B cell (primary cell): ENCODE measurements at regions not wholly inside any gene's neighbourhood (a gene's known extent, or its start where the extent isn't known, plus 50 kb on each side); places are given as distances from the start of the nearest gene placed in this dataset.

Experiments used
- ATAC-seq: fragments of 200-7000 bp; cut with Tn5 transposase; one replicate; pipeline ENCODE4 v1.10.0; 2021; ENCODE audit warnings: low read depth, mild to moderate bottlenecking, moderate number of reproducible peaks, moderate library complexity
- CTCF ChIA-PET: fragments of 350-600 bp; sonication (Branson Sonifier 250); formaldehyde crosslinking; loops from one replicate; lab custom pipeline; 2021; ENCODE audit warnings: antibody characterized with exemption, inconsistent platforms; lab: Charles Lee
- POLR2A ChIA-PET: fragments of 350-600 bp; sonication (Branson Sonifier 250); formaldehyde crosslinking; loops from one replicate; lab custom pipeline; 2021; ENCODE audit warnings: antibody characterized with exemption; lab: Charles Lee
- DNase-seq: peaks from one replicate; pipeline ENCODE4 v3.0.0; 2013
- H2AFZ ChIP-seq: 2 replicates; pipeline ENCODE4 v1.6.1; 2012; ENCODE audit warnings: mild to moderate bottlenecking, low read depth, low read length; ENCODE audit not compliant: insufficient read depth, poor library complexity, severe bottlenecking
- H3K27ac ChIP-seq, 2 donors: 1 replicate in 1 of 2; 2 replicates in 1 of 2; pipeline ENCODE4 v1.5.1; 2012 to 2013; ENCODE audit warnings: low read length in 2 of 2, mild to moderate bottlenecking in 2 of 2, moderate library complexity in 1 of 2
- H3K27me3 ChIP-seq, 4 experiments: fragments of 200-600 bp in 1 of 4; sonication (generic) in 1 of 4; replicated peaks in 1 of 4; 1 replicate in 2 of 4; 2 replicates in 2 of 4; pipeline versions ENCODE4 v1.6.1 to v1.7.0; 2013 to 2016; ENCODE audit warnings: low read length in 3 of 4, mild to moderate bottlenecking in 2 of 4, mixed read lengths in 1 of 4, moderate library complexity in 1 of 4; ENCODE audit not compliant: insufficient read depth in 4 of 4, control insufficient read depth in 3 of 4; ENCODE audit errors: control extremely low read depth in 1 of 4
- H3K36me3 ChIP-seq, 2 experiments: replicated peaks in 1 of 2; 1 replicate in 1 of 2; 2 replicates in 1 of 2; pipeline versions ENCODE4 v1.6.1 to v1.7.1; 2013; ENCODE audit warnings: low read length in 1 of 2; ENCODE audit not compliant: insufficient read depth in 2 of 2, control insufficient read depth in 1 of 2; ENCODE audit errors: control extremely low read depth in 1 of 2, extremely low read depth in 1 of 2
- H3K4me1 ChIP-seq, 2 donors: fragments of 200-600 bp in 1 of 2; sonication (generic) in 1 of 2; 1 replicate in 1 of 2; 2 replicates in 1 of 2; pipeline versions ENCODE4 v1.5.1 to v1.6.1; 2013 to 2017; ENCODE audit warnings: low read length in 2 of 2; ENCODE audit not compliant: control insufficient read depth in 2 of 2, insufficient read depth in 2 of 2
- H3K4me2 ChIP-seq: replicated peaks from 2 replicates; pipeline ENCODE3; 2012; ENCODE audit warnings: mild to moderate bottlenecking, low read depth, low read length; ENCODE audit not compliant: poor library complexity, severe bottlenecking
- H3K4me3 ChIP-seq, 5 experiments: fragments of 200-600 bp in 1 of 5; sonication (generic) in 1 of 5; 1 replicate in 3 of 5; 2 replicates in 2 of 5; pipeline versions ENCODE4 v1.5.1 to v1.7.0; 2011 to 2016; ENCODE audit warnings: low read length in 4 of 5, mild to moderate bottlenecking in 4 of 5, low read depth in 2 of 5, control low read depth in 1 of 5, moderate library complexity in 1 of 5; ENCODE audit not compliant: insufficient read depth in 1 of 5; ENCODE audit errors: control extremely low read depth in 1 of 5, extremely low read depth in 1 of 5
- H3K79me2 ChIP-seq: fragments of 200-600 bp; sonication (generic); one replicate; pipeline ENCODE4 v1.6.0; 2016; ENCODE audit warnings: low read length; ENCODE audit not compliant: control insufficient read depth, insufficient read depth
- H3K9ac ChIP-seq: fragments of 200-600 bp; sonication (generic); 2 replicates; pipeline ENCODE4 v1.6.1; 2017; ENCODE audit warnings: mild to moderate bottlenecking, low read length, moderate library complexity
- H3K9me3 ChIP-seq, 3 donors: one replicate each; pipeline versions ENCODE4 v1.6.1 to v1.7.1; 2013; ENCODE audit warnings: low read length in 2 of 3; ENCODE audit not compliant: control insufficient read depth in 2 of 3, insufficient read depth in 1 of 3; ENCODE audit errors: control extremely low read depth in 1 of 3
- H4K20me1 ChIP-seq: 2 replicates; pipeline ENCODE4 v1.6.0; 2012; ENCODE audit warnings: mild to moderate bottlenecking, low read length; ENCODE audit not compliant: insufficient read depth, control insufficient read depth, poor library complexity, severe bottlenecking
- H3K27ac Mint-ChIP-seq: one replicate; pipeline ENCODE4 v1.8.0; 2021; ENCODE audit warnings: mixed read lengths
- H3K27me3 Mint-ChIP-seq: one replicate; pipeline ENCODE4 v1.8.0; 2021; ENCODE audit warnings: mixed read lengths
- H3K4me1 Mint-ChIP-seq: one replicate; pipeline ENCODE4 v1.8.0; 2021; ENCODE audit warnings: mixed read lengths
- H3K4me3 Mint-ChIP-seq: one replicate; pipeline ENCODE4 v1.8.0; 2021; ENCODE audit warnings: mixed read lengths
- H3K9me3 Mint-ChIP-seq: one replicate; pipeline ENCODE4 v1.8.0; 2022; ENCODE audit warnings: mixed read lengths; ENCODE audit not compliant: insufficient read depth
- CTCF ChIP-seq: fragments of 200-600 bp; IDR thresholded peaks from one replicate; pipeline ENCODE4 v1.8.0; 2022; ENCODE audit warnings: antibody characterized with exemption, mild to moderate bottlenecking
- EZH2 ChIP-seq: IDR thresholded peaks from 2 replicates; pipeline ENCODE4 v1.6.1; 2012; ENCODE audit warnings: borderline replicate concordance, low read depth, mild to moderate bottlenecking, moderate library complexity, low read length; ENCODE audit not compliant: insufficient read depth, poor library complexity, severe bottlenecking
- WGBS: methylation state at CpG from one replicate; pipeline ENCODE4 v1.1.5; 2013; ENCODE audit warnings: missing lambda C conversion rate; ENCODE audit not compliant: insufficient coverage; 5-methylcytosine and 5-hydroxymethylcytosine counted together
- intact Hi-C: fragments of 100-400 bp; cut with micrococcal nuclease; formaldehyde crosslinking; loops from one replicate; pipeline ENCODE4 v1.10.0; 2022

- CTCF ChIA-PET, result no interaction called here
- H3K27me3 Mint-ChIP-seq, result no peaks in the 10 kb centered on the region
- no peak for ATAC-seq
Observed at GRCh38 chr5:2180456-2180855, 297.7 kb upstream of the IRX4 start.

GRCh38 chr5:2179861-2180260, 297.1 kb upstream of the IRX4 start:
- no peak for DNase-seq
- Histone ChIP-seq H3K27me3 (no peaks in the 10 kb centered on the region), H3K79me2 (no peaks in the 10 kb centered on the region), H3K4me2 (no peak overlapping the region), H4K20me1 (no peaks in the 10 kb centered on the region), H3K4me1 (no peaks in the 10 kb centered on the region), H2AFZ (no peak overlapping the region), H3K9ac (no peak overlapping the region), H3K36me3 (no peaks in the 10 kb centered on the region), H3K27ac (no peak overlapping the region), H3K4me3 (no peak overlapping the region), H3K9me3 (peaks cover 0 to 14% (median 0%) of the 10 kb centered on the region in 3 donors)
- ChIA-PET POLR2A (no interaction called here), CTCF (no interaction called here)
- intact Hi-C loops, result no loop called here
- H3K4me3 Mint-ChIP-seq, result no peak overlapping the region
- no peaks in the 10 kb centered on the region for H3K9me3 Mint-ChIP-seq
- no peaks in the 10 kb centered on the region for H3K4me1 Mint-ChIP-seq
- TF ChIP-seq EZH2 (no peak), CTCF (no peak)
- no peaks in the 10 kb centered on the region for H3K27me3 Mint-ChIP-seq
- ATAC-seq, result no peak
- WGBS, result 93% methylated on average over 22 of the region's 23 CpGs
- no peak overlapping the region for H3K27ac Mint-ChIP-seq

More at GRCh38 chr5:2180456-2180855, 297.7 kb upstream of the IRX4 start:
- Histone ChIP-seq H3K36me3 (no peaks in the 10 kb centered on the region), H2AFZ (no peak overlapping the region), H3K79me2 (no peaks in the 10 kb centered on the region), H3K27me3 (no peaks in the 10 kb centered on the region), H3K9me3 (peaks cover 0 to 16% (median 0%) of the 10 kb centered on the region in 3 donors), H3K4me1 (no peaks in the 10 kb centered on the region), H3K4me3 (no peak overlapping the region), H3K27ac (no peak overlapping the region), H3K9ac (no peak overlapping the region), H4K20me1 (no peaks in the 10 kb centered on the region), H3K4me2 (no peak overlapping the region)
- DNase-seq, result no peak
- intact Hi-C loops, result no loop called here
- POLR2A ChIA-PET, result no interaction called here
- TF ChIP-seq CTCF (no peak), EZH2 (no peak)
- 85% methylated on average over 9 of the region's 17 CpGs for WGBS
- no peaks in the 10 kb centered on the region for H3K9me3 Mint-ChIP-seq
- H3K4me3 Mint-ChIP-seq, result no peak overlapping the region
- no peaks in the 10 kb centered on the region for H3K4me1 Mint-ChIP-seq
- no peak overlapping the region for H3K27ac Mint-ChIP-seq
